Iris pigment epithelial cell (primary cell): ENCODE measurements at regions not wholly inside any gene's neighbourhood (a gene's known extent, or its start where the extent isn't known, plus 50 kb on each side); places are given as distances from the start of the nearest gene placed in this dataset.
"Not testable (repeated sequence)": the region's sequence is repeated elsewhere in the genome, so short reads cannot be mapped to it uniquely, and the experiment has no call there.

Experiments used
- DNase-seq: peaks from one replicate; pipeline ENCODE4 v3.0.0-alpha.2; 2011; ENCODE audit warnings: low read depth

DNA sequence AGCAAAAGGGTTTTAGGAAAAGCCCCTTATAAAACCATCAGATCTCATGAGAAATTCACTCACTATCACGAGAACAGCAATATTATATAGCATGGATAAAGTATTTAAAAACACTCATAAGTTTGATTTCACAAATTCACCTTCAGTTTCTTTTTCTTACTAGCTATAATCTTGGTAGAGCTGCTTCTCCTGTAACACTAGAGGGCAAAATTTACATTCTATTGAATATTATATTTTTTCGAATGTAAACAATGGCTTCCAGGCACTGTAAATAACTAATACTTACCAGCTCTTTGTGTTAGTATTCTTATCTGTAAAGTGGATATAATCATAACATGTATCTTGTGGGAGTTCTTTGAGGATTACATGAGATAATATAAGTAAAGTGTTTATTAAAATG lies 259.6 kb downstream of the CCER1 start:
- peak; percentile 7 for DNase-seq

DNA sequence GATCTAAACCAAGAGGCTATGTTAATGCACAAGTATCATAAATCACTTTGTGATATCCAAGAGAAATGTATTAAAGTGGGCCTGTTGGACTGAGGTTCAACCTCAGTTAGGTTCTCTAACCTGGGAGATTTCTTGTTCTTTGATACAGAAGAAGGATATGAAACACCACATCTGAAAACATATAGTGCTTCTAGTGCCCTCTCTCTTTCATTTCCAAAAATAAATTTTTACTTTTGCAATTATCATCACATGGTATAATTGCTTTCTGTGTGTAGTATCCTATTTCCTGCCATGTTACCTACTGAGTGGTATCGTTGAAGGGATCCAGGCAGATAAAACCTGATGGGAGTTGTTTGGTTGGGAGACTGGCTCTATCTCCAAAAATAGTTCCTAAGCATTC lies 264.9 kb downstream of the CCER1 start:
- DNase-seq = no peak

DNA sequence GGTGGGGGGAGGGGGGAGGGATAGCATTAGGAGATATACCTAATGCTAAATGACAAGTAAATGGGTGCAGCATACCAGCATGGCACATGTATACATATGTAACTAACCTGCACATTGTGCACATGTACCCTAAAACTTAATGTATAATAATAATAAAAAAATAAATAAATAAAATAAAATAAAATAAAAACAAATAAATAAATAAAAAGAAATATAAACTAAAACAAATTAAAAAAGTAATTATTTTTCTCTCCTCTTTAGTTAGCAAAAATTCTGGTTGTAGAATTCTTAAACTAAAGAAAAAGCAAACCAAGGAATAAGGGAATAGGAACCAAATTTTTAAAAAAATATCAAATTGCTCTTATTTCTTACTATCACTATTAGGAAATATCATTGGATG lies 267.3 kb downstream of the CCER1 start:
- DNase-seq = not testable (repeated sequence)

DNA sequence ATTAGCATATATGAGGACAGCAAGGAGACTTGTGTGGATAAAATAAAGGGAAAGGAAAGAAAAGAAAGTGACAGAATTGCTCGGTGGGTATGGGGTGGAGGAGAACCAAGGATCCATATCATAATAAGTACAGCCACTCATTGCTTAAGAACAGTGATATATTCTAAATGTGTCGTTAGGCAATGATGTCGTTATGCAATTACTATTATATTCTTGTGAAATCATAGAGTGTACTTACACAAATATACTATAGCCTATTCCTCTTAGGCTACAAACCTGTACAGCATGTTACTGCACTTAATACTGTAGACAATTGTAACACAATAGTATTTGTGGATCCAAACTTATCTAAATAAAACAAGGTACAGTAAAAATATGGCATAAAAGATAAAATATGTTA lies 271.1 kb downstream of the CCER1 start:
- no peak for DNase-seq

DNA sequence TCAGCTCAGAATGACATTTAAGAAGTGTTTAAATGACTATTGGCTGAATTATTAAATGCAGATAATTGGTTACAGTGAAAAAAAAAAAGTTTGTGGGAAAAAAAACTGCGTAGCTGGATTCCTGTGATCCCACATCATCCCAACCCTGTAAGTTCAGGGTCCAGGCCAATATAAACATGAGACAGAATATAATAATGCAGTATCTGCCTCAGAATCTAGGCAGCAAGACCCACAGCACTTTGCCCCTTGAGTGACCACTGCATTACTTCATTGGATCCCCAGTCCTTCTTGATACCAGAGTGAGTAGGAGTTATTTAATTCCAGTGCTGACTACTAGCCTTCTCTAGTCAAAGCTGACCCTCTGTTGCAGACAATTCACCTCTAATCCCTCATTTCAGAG lies 272.6 kb downstream of the CCER1 start:
- peak; percentile 55 for DNase-seq

DNA sequence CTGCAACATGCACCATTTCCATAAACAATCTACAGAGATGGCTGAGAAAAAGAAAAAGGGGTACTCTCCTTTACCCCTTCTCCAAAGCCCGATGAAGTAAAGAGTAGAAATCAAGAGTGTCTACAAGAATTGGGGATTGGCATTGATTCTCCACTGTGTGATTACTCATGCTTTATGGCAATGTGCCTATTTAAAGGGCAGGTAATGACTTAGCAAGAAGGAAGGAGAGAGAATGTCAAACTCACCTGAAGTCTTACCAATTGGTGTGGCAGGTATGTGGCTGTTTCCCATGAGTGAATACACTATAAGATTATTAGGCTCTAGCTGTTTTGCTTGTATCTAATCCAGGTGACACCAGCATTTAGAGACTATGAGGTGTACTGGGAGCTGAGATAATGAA lies 275.3 kb downstream of the CCER1 start:
- DNase-seq = no peak

DNA sequence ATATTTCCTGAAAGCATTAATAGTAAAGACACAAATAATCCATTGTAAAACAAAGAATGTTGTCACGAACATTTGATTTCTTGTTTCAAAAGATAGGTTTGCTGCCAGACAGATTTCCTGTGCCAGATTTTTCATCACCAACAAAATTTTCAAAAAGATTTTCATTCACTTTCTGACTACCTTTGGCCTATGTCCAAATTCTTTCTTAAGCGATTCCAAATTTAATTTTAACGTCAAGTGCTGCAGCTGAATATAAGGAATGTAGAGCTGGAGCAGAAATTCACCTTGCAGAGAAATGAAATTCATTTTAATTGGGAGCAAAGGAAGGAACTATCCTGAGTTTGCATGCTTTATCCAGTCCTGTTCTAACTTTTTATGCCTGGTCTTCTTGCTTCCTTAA lies 277.4 kb downstream of the CCER1 start:
- no peak for DNase-seq

DNA sequence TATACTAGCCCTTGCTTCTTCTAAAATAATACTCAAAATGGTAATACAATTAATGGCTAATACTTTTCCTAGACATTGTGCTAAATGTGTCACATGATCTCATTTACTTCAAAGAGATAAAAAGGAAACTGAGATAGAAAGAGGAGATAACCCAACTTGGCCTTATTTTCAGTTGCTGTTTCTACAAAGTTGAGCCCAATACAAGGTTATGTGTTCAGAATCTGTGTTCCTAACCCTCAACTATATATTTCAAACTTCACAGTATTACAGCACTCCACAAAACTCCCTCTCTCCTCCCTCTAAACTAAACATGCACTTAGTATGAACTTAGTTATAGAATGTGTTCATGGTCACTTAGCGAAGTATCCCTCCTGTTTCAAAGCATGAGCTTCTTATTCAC lies 277.9 kb downstream of the CCER1 start:
- DNase-seq = no peak

DNA sequence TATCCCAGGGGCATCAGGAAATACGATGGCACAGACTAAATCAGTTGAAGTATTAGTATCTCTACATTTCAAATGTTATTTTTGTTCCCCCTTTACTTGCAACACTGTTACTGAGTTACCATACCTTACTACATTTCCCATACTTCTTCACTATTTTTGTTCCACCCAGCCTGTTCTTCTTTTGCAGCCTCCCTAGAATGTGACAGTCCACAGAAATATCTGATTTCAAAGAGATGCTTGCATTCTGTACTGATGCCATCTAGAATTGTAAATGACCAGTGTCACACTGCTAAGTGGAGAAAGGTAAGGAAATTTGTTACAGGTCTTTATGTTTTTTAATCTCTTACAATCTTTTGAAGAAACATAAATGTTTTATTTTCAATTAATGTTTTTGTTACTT lies 279.9 kb downstream of the CCER1 start:
- no peak for DNase-seq

DNA sequence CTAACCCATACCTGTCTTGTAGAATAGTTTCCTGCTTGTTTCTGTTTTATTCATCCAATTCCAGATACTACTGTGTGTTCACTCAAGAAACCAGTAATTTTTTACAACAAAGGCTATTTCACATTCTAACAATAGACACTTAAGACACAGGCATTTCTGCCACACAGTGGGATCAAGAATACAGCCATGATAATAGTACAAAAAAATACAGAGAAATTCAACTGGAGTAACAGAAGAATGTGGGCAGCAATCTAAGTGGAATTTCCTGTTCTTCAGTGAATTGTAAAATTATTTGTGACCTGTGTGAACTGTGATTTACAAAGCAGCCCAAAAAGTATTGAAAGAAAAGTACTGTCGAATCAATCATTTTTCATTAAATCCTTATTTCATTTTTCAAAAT lies 282.9 kb downstream of the CCER1 start:
- DNase-seq = peak; percentile 15

DNA sequence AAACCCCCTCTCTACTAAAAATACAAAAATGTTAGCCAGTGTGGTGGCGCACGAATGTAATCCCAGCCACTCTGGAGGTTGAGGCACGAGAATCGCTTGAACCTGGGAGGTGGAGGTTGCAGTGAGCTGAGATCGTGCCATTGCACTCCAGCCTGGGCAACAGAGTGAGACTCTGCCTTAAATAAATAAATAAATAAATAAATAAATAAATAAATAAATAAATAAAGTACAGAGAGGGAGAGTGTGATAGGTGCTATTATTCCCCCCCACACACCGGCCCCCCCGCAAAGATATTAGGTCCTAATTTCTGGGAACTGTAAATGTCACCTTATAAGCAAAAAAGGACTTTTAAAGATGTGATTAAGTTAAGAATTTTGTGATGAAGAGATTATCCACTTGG lies 291.0 kb downstream of the CCER1 start:
- DNase-seq = not testable (repeated sequence)

DNA sequence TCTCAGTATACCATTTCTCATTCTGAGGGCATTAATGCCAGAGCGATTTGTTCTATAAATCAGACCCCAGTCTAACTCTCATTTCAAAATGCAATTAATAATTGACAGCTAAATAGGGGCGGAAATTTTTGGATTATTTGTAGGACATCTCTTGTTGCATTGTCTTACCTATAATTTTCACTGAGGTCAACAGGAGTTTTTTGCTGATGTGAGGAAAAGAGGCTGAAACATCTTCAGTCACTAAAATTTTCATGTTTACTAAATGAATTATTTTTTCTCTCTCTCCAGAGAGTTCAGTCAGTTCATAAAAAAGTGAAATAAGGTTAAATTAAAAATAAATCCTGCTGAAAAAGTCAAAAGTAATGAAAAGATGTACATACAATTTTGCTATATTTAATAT lies 295.9 kb downstream of the CCER1 start:
- no peak for DNase-seq

DNA sequence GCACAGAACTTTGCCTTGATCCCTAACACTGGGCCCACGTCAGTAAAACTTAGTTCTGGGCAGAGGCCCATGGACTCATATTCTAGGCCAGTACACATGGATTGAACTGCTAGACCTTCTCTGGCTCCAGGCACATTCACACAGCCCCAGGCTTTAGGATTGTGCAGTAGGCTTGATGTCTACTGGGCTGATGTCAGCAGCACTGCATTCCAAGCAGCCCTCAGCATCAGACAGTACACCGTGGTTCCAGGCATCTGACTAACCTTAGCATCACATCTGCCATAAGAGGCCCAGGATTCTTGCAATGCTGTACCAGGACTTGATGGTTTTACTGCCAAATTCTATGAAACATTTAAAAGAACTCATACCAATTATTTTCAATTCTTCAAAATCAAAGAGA lies 301.9 kb downstream of the CCER1 start:
- DNase-seq = peak; percentile 4

DNA sequence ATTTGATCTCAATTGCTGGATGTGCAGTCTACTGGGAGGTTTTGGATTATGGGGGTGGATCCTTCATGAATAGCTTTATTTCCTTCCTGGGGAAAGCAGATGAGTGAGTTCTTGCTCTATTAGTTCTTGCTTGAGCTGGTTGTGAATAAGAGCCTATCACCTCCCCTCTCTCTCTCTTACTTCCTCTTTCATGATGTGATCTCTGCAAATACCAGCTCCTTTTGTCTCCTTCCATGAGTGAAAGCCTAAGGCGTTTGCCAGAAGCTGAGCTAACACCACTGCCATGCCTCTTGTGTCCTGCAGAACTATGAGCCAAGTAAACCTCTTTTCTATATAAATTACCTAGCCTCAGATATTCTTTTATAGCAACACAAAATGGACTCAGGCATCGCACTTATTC lies 302.7 kb downstream of the CCER1 start:
- DNase-seq = no peak

DNA sequence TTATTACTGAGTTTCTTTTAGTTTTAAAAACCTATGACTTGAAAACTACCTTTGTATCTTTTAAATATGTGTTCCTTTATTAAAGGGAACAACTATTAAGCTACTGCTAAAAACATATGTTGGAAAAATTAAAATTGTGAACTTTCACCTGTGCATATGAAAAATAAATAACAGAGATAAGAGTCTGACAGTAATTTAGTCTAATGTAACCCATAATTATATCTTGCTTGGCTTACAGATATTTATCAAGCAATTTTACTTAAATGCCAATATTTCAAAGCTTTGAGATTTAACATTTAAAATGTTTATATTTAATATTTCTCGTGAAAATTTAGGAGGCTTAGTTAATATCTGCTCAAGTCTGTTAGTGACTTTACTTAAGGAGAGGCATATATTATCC lies 309.8 kb downstream of the CCER1 start:
- no peak for DNase-seq

DNA sequence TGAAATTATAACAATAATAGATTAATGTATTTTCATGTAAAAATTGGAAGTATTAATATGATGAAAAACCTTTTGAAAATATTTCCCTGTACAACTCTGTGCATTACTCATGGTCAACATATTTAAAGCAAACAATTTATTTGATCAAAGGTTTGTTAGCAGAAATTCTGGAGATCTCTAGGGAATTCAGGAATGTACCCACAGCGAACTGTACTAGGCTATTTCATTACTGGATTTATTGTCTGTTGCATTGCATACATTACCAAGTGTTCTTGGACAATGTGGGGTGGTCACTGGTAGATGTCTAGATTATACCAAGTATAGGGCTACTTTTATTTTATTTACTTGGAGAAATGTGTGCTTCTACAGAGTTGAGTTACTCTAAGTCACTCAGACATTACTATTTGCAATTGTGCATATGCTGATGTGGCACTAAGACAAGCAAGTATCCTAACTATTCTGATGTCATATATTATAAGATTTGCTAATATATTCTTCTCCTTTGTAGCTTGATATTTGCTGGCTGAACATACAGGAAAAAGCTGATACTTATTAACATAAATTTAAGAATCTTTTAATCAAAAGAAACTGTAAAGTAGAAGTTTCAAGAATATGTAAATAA lies 323.3 kb downstream of the CCER1 start:
- no peak for DNase-seq

DNA sequence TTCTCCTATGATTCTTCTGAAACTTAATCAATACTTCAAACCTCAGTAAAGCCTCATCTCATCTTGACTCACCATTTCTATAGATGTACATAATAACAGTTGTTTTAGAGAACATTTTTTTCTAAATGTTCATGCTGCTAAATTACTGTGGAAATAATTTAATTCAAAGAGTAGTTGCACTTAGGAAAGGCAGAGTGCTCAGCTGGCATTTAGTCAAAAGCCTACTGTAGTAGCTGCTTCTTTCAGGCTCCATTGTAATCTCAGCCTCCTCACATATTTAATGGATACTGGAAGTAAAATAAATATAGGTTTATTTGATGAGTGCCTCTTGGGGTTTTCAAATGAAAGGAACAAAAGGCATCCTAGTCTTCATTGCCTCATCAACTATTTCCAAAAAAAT lies 325.0 kb downstream of the CCER1 start:
- DNase-seq = no peak

DNA sequence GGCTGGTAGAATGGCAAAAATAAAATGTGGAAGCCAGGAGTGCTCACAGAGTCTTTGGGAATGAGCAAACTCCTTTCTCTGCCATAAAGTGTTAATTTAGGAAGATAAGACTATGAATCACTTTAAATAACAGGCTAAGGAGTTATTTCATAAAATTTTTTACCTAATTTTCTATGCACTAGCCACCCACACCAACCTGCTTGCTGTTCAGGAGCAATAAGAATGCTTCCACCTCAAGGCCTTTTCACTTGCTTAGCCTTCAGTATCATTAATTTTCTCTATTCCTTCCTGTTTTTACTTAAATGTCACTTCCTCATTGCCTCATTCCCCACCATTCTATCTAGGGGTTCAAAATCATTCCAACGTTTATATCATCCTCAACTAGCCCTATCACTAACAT lies 326.8 kb downstream of the CCER1 start:
- no peak for DNase-seq

DNA sequence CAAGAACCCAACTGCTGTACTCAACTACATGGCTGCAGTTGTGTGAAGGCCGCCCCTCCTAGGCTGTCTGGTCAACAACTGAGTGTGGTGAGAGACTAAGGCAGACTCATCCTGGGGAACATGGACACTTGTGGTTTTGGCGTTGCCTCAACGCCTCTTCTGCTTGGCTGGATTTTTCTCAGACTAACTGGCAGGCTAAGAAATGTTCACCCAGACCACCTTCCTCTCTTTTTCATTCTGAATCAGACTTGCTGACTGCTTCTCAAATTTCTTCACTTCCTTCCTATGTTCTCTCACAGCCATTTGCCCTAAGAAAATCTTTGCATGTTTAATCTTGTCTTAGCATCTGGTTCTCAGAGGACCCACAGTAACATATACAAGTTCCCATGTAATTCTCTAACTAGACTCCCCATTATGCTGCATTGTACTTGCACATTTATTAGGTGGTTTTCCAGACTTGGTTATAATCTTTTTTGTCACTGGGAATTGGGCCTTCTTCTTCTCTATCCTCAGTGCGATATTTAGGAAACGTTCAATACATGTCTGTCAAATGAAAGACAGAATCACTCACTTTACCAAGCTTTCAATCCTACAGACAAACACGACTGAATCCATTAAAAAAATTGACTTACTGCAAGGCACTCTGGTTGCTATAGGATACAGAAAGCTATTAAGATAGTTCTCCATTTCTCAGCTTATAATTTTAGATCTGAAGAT lies 327.6 kb downstream of the CCER1 start:
- DNase-seq = peak; percentile 50

DNA sequence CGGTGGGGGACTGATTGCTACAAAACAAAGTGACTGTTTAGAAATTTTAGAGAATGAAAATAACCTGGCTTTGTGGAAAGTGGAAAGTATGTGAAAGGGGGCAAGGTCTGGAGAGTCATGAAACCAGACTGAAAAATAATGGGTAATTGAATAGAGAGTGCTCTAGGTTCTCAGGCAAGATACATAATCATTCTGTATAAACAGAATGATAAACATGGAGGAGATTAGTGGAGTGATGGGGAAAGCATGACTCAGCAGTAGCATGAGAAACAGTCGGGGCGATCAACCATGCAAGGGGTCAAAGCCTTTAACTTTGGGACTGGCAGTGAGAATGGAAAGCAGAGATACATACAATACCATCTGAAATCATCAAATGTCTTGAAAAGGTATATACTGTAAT lies 332.5 kb downstream of the CCER1 start:
- DNase-seq = peak; percentile 47

DNA sequence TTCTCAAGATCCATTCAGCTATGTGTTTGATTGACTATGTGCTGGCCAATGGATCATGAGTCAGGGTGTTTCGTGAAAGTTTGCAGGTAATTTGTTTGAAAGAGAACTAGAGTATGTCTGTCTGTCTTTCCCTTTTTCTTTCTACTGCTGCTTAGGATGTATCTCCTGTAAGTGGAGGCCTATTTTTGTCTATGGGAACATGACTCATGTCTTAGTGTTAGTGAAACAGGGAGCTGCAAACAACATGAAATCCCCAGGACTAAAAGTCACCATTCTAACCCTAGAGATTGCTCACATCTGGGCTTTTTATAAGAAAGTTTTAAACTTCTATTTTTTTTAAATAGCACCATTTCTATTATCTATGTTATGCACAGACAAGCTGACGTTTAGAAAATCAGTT lies 333.0 kb downstream of the CCER1 start:
- DNase-seq = peak; percentile 41

DNA sequence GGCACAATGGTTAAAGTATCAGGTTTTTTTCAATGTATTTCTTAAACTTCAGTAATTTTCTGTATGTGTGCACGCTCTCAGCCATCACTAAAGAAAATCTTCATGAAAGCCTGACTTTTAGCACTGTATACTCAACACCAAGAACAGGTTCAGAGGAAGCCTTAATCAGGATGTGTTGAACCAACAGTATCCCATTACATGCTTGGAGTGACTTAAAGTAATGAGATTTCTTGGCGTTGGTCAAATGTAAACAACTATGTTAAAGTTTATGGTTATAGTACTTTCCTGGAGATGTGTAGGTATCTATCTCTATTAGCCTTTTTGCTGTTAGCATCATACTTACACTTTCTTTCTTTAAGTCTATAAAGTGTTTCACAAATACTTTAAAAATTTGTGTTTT lies 335.0 kb downstream of the CCER1 start:
- DNase-seq = no peak

DNA sequence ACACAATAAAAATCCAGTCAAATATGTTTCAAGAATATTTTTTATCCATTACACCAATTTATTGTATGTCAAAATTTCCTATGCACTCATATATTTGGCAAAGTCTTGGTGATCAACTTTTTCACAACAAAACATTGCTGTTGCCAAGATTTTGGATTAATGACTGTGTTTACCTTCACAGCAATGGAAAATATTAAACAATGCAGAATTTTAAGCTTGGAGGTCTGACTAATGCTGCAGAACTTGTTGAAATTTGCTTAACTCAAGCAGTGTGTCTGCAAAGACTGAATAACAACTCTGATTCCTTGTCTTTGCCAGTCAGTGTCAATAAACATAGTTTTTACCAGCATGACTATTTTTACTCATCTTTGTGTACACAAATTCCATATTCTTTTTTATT lies 336.4 kb downstream of the CCER1 start:
- DNase-seq = peak; percentile 12

DNA sequence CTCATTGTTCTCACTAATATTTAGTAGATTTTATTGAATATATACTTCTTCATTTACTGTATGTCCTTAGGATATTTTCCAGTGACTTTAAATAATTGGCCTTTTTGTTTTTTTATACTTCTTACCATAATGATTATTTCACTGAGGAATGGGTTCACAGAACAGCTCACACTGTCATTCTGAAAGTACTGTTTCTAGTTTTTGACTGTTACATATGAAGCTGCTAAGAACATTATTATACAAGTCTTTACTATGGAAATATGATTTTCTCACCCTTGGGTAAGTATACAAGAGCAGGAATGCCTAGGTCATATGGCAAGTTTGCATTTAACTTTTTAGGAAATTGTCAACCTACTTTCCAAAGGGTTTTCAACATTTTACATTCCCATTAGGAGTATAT lies 343.1 kb downstream of the CCER1 start:
- no peak for DNase-seq
